IPS-NIHi11 (cell line): ENCODE measurements at regions not wholly inside any gene's neighbourhood (a gene's known extent, or its start where the extent isn't known, plus 50 kb on each side); places are given as distances from the start of the nearest gene placed in this dataset.

Source experiments
- DNase-seq: peaks from one replicate; pipeline ENCODE4 v3.0.0; 2012; ENCODE audit warnings: mixed read lengths, low spot score

- DNase-seq: no peak
Observed at GRCh38 chr16:79265196-79265595, 335.3 kb downstream of the MAF start.

GRCh38 chr16:79264237-79265109 lies 336.1 kb downstream of the MAF start:
- no peak for DNase-seq

GRCh38 chr16:79263425-79263824 lies 337.1 kb downstream of the MAF start:
- DNase-seq: no peak
